ENCODE measurements at regions not wholly inside any gene's neighbourhood (a gene's known extent, or its start where the extent isn't known, plus 50 kb on each side); places are given as distances from the start of the nearest gene placed in this dataset.
"Not testable (repeated sequence)": the region's sequence is repeated elsewhere in the genome, so short reads cannot be mapped to it uniquely, and the experiment has no call there.

DNA sequence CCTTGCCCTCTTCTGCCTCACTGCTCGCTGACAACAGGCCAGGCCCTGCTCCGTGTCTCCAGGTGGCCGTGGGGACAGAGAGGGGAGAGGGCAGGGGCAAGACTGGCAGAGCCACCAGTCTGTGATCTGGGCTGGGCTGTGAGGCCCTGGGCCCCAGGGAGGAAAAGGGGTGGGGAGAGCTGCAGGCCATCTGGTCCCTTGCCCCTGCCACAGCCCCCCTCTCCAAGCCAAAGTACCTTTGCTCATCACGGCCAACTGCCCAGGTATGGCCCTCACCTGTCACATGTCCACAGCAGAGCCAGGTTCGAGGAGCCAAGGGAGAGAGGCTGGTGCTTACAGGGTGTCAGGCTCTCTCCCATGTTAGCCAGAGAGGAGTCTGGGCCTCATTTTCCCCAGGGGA lies 91.4 kb upstream of the LHX1 start:
- no peak for DNase-seq (ENCODE audit: low spot score)

DNA sequence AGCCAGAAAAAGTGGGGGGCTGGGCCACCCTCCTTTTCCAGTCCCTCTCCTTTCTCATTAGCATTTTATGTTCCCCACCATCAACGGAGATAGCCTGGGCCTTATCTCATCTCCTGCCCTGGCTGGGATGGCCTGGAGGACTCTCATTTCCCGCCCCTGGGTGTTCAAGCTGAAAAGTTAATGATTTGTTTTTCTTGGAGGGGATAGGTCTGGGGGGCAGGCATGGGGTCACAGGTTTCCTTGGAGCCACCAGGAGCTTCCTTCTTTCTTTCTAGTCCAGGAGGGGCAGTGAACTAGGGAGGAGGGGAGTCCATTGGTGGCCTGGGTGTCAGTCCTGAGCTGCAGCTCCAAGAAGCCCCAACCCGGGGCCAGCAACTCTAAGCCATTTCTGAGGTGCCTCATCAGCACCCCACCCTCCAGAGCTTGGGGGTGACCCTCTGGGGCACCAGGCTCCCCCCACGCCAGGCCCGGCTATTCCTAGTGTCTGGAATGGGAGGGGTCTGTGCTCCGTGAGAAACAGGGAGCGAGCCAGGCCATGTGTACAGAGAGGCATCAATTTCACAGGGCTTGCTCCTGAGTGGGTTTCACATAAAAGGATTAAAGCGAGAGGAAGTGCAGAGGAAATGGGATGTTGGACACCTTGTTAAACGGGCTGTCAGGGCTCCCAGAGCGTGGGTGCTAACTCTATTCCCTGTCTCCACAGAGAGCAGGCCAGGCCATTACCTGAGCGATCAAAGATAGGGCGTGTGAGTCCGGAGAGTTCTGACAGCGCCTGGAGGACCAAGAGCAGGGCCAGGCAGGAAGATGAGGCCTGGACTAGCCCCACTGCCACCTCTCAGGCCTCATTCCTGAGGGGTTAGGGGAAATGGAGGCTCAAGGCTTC lies 90.6 kb upstream of the LHX1 start:
- no peak for DNase-seq (ENCODE audit: low spot score)

DNA sequence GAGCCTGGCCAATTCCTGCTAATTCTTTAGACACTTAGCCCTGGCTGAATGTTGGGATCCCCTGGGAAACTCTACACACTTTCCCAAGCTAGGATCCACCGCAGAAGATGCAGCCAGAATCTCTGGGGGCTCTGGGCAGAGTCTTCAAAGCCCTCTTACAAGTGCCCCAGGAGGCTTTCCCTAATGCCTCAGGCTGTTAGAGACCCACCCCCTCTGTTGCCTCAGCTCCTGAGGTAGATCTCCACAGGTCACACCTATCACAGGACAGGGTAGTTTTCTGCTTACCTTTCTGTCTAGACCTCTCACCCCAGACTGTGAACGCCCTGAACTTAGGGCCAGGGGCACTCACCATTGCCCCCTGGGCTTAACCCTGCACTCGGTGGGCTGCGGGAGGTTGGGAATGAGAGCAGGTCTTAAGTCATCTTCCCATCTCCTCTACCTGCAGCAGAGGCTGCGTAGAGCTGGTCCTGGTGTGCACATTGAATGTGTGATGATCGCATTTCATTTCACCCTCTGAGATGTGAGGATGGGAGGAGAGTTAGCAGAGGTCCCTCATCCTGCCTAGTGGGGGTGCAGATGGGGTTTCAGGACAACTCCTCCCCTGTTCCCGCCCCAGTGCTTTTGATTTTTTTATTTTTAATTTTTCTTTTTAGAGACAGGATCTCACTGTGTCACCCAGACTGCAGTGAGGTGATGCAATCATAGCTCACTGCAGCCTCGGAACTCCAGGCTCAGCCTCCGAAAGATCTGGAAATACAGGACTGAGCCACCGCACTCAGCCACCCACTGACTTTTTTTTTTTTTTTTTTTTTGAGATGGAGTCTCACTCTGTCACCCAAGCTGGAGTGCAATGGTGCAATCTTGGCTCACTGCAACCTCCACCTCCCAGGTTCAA lies 89.0 kb upstream of the LHX1 start:
- no peak for DNase-seq (ENCODE audit: low spot score)

DNA sequence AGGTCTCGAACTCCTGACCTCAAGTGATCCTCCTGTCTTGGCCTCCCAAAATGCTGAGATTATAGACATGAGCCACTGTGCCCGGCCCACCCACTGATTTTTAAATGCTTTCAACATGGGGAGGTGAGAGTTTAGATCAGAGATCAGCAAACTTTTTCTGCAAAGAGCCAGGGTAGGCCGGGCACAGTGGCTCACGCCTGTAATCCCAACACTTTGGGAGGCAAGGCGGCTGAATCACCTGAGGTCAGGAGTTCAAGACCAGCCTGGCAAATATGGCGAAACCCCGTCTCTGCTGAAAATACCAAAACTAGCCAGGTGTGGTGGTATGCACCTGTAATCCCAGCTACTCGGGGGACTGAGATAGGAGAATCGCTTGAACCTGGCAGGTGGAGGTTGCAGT lies 88.3 kb upstream of the LHX1 start:
- DNase-seq (ENCODE audit: low spot score), result not testable (repeated sequence)

DNA sequence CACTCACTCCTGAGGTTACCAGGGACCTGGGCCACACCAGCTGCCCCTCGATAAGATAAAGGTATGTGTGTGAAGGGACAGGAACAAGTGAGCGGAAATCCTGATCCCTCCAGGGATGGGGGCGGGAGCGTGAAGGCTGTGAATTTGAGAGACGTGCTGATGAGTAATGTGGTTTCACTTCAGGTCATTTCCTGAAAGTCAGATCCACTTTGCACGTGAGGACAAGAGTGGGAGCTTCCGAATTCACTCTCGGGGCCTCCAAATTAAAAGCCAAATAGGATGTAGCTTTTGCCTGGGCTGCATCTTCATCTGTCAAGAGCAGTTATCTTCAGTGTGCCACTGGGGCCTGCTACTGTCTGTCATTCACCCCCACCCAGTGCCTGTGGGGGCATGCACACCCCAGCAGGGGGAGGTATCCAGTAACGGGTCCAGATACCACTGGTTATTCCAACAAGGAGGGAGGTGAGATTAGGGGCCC lies 87.4 kb upstream of the LHX1 start:
- no peak for DNase-seq (ENCODE audit: low spot score)

DNA sequence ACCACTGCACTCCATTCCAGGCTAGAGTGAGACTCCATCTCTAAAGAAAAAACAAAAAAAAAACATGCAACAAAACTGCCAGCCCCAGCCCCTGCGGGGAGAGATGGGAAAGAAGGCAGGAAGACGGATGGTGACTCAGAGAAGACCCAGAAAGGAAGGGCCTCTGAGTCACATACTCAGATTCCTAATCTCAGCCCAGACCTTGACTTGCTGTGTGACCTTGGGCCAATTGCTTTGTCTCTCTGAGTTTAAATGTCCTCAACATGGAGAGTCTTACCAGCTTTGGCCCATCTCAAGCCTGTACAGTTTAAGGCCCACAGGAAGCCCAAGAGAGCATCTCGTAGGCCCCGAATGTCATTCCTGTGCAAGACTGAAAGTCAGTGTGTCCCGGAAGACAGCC lies 86.5 kb upstream of the LHX1 start:
- no peak for DNase-seq (ENCODE audit: low spot score)

DNA sequence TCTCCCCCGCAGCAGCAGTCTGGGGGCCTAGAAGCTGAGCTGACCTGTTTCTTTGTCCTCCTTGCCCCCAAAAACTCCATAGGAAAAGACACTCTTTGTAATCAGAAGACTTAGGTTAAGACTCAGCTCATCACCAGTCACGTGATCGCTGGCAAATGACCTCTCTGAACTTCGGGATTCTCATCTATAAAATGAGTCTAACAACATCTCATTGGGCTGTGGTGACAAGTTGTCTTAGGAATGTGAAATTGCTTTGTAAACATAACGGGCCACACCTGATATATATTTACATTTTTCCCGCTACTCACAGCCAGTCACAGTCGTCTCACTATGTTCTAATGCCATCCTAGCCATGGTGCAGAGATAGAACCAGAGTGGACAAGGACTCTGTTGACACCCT lies 86.0 kb upstream of the LHX1 start:
- no peak for DNase-seq (ENCODE audit: low spot score)

DNA sequence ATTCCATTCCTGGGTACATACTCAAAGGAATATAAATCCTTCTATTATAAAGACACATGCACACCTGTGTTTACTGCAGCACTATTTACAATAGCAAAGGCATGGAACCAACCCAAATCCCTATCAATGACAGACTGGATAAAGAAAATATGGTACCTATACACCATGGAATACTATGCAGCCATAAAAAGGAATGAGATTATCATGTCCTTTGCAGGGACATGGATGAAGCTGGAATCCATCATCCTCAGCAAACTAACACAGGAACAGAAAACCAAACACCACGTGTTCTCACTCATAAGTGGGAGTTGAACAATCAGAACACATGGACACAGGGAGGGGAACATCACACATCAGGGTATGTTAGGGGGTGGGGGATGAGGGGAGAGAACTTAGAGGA lies 84.8 kb upstream of the LHX1 start:
- not testable (repeated sequence) for DNase-seq (ENCODE audit: low spot score)

DNA sequence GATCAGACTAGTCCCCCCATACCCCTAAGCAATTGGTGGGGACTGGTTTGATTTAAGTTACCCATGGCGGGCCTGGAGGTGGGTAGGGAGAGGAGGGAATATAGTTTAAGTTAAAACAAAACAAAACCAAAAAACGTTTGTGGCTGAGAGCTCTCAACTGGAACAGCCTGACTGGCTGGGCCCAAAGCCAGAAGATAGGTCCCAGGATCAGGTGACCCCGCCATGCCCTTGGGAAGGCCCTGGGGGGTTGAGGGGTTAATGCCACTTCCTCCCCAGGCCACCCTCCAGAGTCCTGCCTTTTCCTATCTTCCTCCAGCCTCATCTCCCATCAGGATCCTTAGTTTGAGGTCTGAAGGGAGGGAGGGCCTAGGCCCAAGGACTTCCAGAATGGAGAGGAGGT lies 82.3 kb upstream of the LHX1 start:
- no peak for DNase-seq (ENCODE audit: low spot score)

DNA sequence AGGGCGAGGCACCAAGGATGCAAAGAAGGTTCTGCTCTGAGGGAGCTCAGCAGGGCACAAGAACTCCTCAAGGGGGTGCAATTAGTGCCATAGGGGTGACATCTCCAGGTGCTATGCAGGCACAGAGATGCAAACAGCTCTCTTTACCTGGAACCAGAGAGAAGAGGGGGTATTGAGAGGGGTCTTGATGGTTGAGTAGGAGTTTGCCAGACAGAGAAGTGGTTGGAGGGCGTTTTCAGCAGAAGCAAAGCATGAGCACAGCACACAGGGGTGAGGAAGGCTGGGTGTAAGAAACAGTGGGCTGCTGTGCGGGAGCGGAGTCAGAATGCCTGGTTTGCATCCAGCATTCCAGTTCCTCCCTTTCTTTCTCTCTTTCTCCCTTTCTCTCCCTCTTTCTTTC lies 81.8 kb upstream of the LHX1 start:
- no peak for DNase-seq (ENCODE audit: low spot score)

DNA sequence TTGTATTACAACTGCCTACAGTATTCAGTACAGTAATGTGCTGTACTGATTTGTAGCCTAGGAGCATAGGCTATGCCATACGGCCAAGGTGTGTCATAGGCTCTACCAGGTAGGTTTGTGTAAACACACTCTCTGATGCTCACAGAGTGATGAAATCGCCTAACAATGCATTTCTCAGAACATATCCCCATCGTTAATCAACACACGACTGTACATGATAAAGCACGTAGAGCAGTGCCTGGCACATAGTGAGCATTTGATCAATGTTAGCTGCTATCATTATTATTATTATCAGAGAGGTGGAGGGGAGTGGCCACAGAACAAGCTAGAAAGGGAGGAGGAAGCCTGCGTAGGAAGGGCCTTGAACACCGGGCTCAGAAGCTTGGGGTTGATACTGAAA lies 81.1 kb upstream of the LHX1 start:
- no peak for DNase-seq (ENCODE audit: low spot score)

DNA sequence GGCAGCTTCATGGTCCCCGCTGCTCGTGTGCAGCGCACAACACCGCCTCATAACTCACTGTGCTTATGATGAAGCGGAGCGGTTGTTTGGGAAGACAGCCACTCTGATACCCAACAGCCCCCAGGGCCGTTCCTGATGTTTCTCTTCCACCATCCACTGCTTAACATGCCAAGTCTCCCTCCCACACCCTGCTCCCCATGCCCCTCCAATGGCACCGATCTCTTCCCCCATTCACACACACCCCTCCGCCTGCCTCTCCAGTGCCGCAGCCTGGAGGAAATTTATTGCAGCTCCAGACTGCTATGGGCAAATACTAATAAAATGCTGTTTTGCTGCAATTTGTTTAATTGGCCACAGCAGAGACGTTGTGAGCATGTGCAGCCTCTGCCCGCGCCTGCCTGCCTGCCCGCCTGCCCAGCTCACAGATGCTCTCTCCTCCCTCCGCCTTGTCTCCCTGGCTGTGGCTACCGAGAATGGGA lies 80.3 kb upstream of the LHX1 start:
- no peak for DNase-seq (ENCODE audit: low spot score)

DNA sequence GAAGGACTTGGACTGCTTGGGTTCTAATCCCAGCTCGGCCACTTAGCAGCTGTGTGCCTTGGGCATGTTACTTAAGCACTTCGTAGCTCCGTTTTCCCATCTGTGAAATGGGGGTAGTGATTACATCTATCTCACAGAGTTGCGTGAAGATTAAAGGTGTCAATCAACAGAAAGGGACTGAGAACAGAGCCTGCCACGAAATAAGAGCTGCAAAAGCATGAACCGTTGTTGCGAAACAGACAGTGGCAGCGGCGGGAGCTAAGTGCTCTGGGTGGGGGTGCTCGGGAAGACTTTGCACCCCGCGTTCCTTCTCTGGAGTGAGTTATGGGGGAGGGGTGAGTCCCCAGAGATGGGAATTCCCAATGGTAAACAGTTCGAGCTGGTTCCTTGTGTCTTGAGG lies 79.6 kb upstream of the LHX1 start:
- DNase-seq (ENCODE audit: low spot score), result no peak

DNA sequence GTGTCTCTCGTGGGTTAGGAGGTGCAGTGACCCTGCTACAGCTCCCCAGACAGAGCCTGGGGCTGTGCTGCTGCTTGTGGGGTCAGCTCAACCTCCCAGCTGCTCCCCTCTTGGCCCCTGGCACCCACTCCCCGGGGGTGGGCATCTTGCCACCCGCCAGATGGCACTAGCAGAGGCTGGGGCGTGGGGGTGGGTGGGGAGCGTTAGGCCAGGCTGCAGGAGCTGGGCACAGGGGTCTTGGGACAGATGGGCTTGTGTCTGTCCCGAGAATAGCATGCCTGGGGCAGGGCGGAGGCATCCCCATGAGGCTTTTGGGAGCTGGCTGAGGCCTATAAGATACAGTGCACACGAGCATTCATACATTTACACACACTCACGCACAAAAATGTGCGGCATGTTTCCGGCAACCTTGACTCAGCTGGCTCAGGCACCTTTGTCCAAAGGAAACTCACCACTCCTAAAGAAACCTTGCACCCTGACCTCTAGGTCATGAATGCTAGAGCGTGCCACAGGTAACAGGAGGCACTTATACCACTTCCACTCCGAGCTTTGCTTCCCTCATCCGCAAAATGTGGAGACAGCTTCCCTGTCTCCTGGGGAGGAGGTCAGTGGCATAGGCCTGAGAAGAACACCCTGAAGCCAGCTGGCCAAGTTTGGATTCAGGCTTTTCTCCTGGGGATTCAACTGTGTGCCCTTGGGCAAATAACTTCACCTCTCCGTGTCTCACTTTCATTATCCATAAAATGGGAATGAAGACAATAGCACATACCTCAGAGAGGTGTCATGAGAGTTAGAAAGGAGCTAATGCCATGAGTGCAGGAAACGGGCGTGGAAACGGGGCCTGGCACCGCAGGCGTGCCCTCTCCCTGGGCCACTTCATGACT lies 78.9 kb upstream of the LHX1 start:
- DNase-seq (ENCODE audit: low spot score), result no peak

DNA sequence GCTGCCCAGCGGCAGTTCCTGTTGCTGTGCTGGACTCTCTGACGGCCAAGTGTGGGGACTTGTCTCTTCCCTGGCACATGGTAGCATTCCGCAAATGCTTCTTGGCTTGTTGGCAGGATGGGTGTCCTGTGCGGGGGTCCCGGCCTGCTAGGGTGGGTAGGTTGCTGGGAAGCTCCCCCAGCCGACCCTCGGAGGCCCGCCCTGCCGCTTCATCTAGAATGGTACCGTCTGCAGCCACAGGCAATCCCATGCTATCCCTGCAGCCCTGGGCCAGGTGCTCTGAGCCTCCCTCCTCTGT lies 78.3 kb upstream of the LHX1 start:
- DNase-seq (ENCODE audit: low spot score), result no peak

DNA sequence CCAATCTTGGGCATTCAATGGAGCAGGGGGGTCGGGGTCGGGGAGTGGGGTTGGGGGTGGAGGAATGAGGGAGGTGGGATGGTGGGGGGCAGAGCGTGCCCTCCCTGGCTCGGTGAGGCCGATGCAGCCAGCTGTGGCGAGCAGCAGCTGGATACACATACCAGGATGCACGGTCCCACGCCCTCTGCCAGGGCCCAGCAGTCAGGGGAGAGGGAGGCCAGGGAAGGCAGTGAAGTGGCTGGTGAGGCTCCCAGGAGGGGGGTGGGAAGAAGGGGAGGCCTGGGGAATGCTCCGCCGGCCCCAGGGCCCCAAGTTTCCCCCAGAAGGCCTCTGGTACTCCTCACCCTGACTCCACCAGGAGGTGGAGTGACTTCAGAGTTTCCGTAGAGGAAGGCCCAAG lies 77.6 kb upstream of the LHX1 start:
- DNase-seq (ENCODE audit: low spot score), result no peak

DNA sequence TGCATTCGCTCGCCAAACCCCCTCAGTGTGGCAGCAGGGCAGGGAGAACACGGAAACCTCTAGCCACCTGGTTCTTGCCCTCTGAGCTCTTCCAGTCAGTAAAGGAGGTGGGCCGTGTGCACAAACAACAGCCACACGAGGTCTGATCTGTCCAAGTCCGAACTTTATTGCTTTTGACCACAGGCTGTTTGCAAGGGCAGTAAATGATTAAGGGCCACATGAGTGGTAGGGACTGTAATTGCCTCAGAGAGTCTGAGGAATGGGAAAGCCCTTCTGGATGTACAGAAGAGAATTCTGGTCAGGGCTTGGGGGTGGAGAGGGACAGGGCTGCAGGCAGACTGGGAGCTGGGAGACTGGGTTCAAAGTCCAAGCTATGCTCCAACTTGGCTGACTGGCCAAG lies 75.7 kb upstream of the LHX1 start:
- no peak for DNase-seq (ENCODE audit: low spot score)

DNA sequence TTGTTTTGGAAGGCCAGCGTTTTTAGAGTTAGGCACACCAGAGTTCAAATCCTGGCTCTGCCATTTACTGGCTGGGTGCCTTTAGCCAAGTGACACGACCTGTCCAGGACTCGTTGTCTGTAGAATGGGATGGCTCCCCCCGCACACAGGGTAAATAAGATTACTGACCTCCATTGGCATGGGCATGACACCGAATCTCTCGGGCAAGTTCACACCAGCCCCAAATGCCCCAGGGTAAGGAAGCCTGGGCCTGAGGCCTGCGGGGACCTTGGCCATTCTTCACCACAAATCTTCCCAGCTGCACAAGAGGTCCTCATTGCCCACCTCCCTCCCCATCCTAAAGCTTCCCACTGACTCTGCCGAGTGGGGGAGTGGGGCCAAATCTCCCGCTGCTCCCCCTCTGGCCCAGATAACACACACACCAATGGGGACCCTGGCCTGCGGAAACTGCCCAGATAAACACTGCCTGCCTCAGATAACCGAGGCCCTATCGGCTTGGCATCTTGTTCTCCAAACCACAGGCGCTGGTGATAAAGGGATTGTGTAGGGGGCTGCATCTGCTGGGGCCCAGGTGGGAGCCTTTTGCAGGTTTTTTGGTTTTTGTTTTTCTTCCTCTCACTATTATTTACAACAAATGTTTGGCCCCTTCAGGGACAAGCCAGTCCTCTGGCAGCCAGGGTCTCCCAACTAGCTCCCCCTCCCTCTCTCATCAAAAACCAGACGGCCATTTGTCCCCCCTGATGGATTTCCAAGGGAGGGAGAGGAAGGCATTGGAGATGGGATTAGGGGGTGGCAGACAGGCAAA lies 75.0 kb upstream of the LHX1 start:
- no peak for DNase-seq (ENCODE audit: low spot score)

DNA sequence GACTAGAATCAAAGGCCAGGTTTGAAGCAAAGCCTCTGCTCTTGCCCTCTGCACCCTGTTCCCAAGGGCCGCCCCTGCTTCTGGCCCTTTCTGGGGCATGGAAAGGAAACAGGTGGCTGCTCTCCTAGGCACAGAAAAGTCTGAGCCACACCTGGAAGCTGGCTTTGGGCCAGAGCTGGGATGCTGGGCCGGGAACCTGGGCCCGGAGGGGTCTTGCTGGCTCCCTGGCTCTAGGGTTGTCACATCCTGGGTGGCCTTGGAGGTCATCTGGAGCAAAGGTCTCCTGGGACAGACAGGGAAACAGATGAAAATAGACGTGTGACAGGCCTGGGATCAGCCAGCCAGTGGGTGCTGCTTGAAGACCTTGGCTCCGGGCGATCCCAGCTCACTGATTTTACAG lies 74.1 kb upstream of the LHX1 start:
- no peak for DNase-seq (ENCODE audit: low spot score)

DNA sequence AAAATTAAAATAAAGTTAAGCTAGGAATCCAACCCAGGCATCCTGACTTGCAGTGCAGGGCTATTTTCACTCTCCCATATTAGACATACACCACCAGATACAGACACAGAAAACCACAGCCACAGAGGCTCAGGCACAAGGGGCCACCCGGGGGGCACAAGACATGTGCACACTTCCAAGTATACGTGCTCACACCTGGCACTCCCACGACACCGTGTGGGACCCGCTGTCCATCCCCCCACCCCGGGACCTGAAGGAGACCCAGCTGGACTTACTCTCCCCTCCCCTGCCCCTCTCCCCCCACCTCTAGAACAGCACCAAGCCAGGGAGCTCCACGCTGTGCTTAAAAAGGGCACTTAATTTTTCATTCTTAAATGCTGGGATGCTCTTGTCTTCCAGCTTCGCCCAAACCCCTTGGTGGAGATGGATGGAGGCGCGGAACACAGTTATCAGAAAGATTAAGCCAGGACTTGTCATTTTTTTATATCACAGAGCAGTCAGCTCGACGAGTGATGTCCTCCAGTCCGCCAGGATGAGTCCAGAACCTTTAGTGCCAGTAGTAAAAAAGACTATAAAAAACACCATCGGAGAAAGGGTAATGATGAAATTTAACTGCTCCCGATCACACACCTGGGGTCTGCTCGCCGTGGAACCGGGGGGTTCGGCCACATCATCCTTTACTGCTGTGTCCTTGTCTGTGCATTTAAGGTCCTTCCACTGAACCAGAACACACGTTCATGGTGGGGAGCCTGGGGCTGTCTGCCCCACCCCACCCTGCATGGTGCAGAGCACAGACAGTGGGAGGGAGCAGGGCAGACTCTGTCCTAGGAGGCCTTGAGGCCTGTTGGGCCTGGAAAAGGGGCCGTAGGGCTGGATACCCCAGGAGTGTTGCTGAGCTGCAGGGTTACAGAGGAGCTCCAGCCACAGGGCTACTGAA lies 73.3 kb upstream of the LHX1 start:
- DNase-seq (ENCODE audit: low spot score), result no peak

Data from ecto neural progenitor cell (in vitro differentiated cells).